Activated naive CD8-positive, alpha-beta T cell treated with anti-CD3 and anti-CD28 coated beads, Interleukin-2, amount 10 ng/mL, durations not matched to agents 7 days and 5 days (primary cell): ENCODE measurements at regions not wholly inside any gene's neighbourhood (a gene's known extent, or its start where the extent isn't known, plus 50 kb on each side); places are given as distances from the start of the nearest gene placed in this dataset.

Experiments
- ATAC-seq: fragments of 150-1000 bp; cut with Tn5 transposase; one replicate; pipeline ENCODE4 v1.10.0; 2021; ENCODE audit warnings: low read depth, moderate library complexity
- POLR2A ChIA-PET: fragments of 350-600 bp; sonication (Branson Sonifier 250); formaldehyde crosslinking; loops from one replicate; lab custom pipeline; 2021; ENCODE audit warnings: antibody characterized with exemption; lab: Charles Lee
- DNase-seq: peaks from one replicate; pipeline ENCODE4 v3.0.0; 2021
- H3K27ac Mint-ChIP-seq: one replicate; pipeline ENCODE4 v1.8.0; 2022; ENCODE audit warnings: mild to moderate bottlenecking, mixed read lengths
- H3K27me3 Mint-ChIP-seq: one replicate; pipeline ENCODE4 v1.8.0; 2022; ENCODE audit warnings: mild to moderate bottlenecking, moderate library complexity, mixed read lengths
- H3K36me3 Mint-ChIP-seq: one replicate; pipeline ENCODE4 v1.8.0; 2021; ENCODE audit warnings: mild to moderate bottlenecking, mixed read lengths
- H3K4me1 Mint-ChIP-seq: one replicate; pipeline ENCODE4 v1.8.0; 2021; ENCODE audit warnings: mixed read lengths
- H3K4me3 Mint-ChIP-seq: one replicate; pipeline ENCODE4 v1.8.0; 2022; ENCODE audit warnings: mild to moderate bottlenecking, moderate library complexity, mixed read lengths
- H3K9me3 Mint-ChIP-seq: one replicate; pipeline ENCODE4 v1.8.0; 2021; ENCODE audit warnings: mixed read lengths

GRCh38 chr5:159469496-159470372, 139.4 kb upstream of the IL12B start:
- Mint-ChIP-seq H3K4me1 (peaks cover 21% of the 10 kb centered on the region), H3K9me3 (peaks cover 11% of the 10 kb centered on the region), H3K27me3 (peaks cover 26% of the 10 kb centered on the region), H3K27ac (no peak overlapping the region), H3K4me3 (peak overlapping the region; percentile 3), H3K36me3 (no peaks in the 10 kb centered on the region)
- POLR2A ChIA-PET = no interaction called here
- DNase-seq (no peak), ATAC-seq (peak; percentile 96)

- POLR2A ChIA-PET = no interaction called here
- H3K27ac Mint-ChIP-seq = no peak overlapping the region
- H3K4me1 Mint-ChIP-seq = peaks cover 16% of the 10 kb centered on the region
- H3K27me3 Mint-ChIP-seq = peaks cover 30% of the 10 kb centered on the region
- peaks cover 21% of the 10 kb centered on the region for H3K9me3 Mint-ChIP-seq
- peaks cover 4% of the 10 kb centered on the region for H3K36me3 Mint-ChIP-seq
- H3K4me3 Mint-ChIP-seq = no peak overlapping the region
- ATAC-seq (no peak), DNase-seq (no peak)
These were observed 141.6 kb upstream of the IL12B start for GRCh38 chr5:159471904-159472303.

GRCh38 chr5:159475026-159475425, 144.7 kb upstream of the IL12B start:
- H3K27me3 Mint-ChIP-seq = peaks cover 26% of the 10 kb centered on the region
- peaks cover 21% of the 10 kb centered on the region for H3K9me3 Mint-ChIP-seq
- POLR2A ChIA-PET = no interaction called here

GRCh38 chr5:159478950-159479349, 148.7 kb upstream of the IL12B start:
- DNase-seq = no peak

More at GRCh38 chr5:159475026-159475425, 144.7 kb upstream of the IL12B start:
- no peak overlapping the region for H3K27ac Mint-ChIP-seq
- H3K4me1 Mint-ChIP-seq = peaks cover 9% of the 10 kb centered on the region
- no peak for ATAC-seq
- no peak for DNase-seq
- peaks cover 4% of the 10 kb centered on the region for H3K36me3 Mint-ChIP-seq
- H3K4me3 Mint-ChIP-seq = no peak overlapping the region

GRCh38 chr5:159480849-159481248, 150.6 kb upstream of the IL12B start:
- Mint-ChIP-seq H3K9me3 (peaks cover 4% of the 10 kb centered on the region), H3K36me3 (peaks cover 1% of the 10 kb centered on the region), H3K4me1 (peaks cover 7% of the 10 kb centered on the region), H3K4me3 (no peak overlapping the region), H3K27me3 (peaks cover 22% of the 10 kb centered on the region), H3K27ac (no peak overlapping the region)
- no peak for DNase-seq
- POLR2A ChIA-PET = no interaction called here
- ATAC-seq = no peak

More at GRCh38 chr5:159478950-159479349, 148.7 kb upstream of the IL12B start:
- peaks cover 7% of the 10 kb centered on the region for H3K4me1 Mint-ChIP-seq
- H3K4me3 Mint-ChIP-seq = no peak overlapping the region
- H3K36me3 Mint-ChIP-seq = peaks cover 4% of the 10 kb centered on the region
- no peak for ATAC-seq
- H3K9me3 Mint-ChIP-seq = peaks cover 15% of the 10 kb centered on the region
- peaks cover 20% of the 10 kb centered on the region for H3K27me3 Mint-ChIP-seq
- H3K27ac Mint-ChIP-seq = no peak overlapping the region
- POLR2A ChIA-PET = interaction anchor here (0.7 kb wide), 1 partner anchor 799 kb away, joined by 4 read pairs; no protein-coding TSS in a partner anchor

GRCh38 chr5:159481751-159482150, 151.5 kb upstream of the IL12B start:
- Mint-ChIP-seq H3K9me3 (no peaks in the 10 kb centered on the region), H3K36me3 (no peaks in the 10 kb centered on the region), H3K27me3 (peaks cover 22% of the 10 kb centered on the region), H3K4me1 (peaks cover 7% of the 10 kb centered on the region), H3K4me3 (no peak overlapping the region), H3K27ac (no peak overlapping the region)
- ATAC-seq = no peak
- no peak for DNase-seq
- POLR2A ChIA-PET = no interaction called here

- DNase-seq (no peak), ATAC-seq (no peak)
- Mint-ChIP-seq H3K9me3 (no peaks in the 10 kb centered on the region), H3K36me3 (no peaks in the 10 kb centered on the region), H3K4me3 (no peak overlapping the region), H3K27ac (no peak overlapping the region), H3K4me1 (no peaks in the 10 kb centered on the region), H3K27me3 (peaks cover 17% of the 10 kb centered on the region)
- POLR2A ChIA-PET = no interaction called here
These were observed 156.5 kb upstream of the IL12B start for GRCh38 chr5:159486836-159487235.

GRCh38 chr5:159488516-159488915, 158.2 kb upstream of the IL12B start:
- H3K4me1 Mint-ChIP-seq = peaks cover 1% of the 10 kb centered on the region
- H3K36me3 Mint-ChIP-seq = no peaks in the 10 kb centered on the region
- POLR2A ChIA-PET = no interaction called here
- H3K27ac Mint-ChIP-seq = no peak overlapping the region
- DNase-seq (no peak), ATAC-seq (no peak)
- H3K4me3 Mint-ChIP-seq = no peak overlapping the region
- peaks cover 15% of the 10 kb centered on the region for H3K27me3 Mint-ChIP-seq
- no peaks in the 10 kb centered on the region for H3K9me3 Mint-ChIP-seq

- POLR2A ChIA-PET = no interaction called here
- no peak for DNase-seq
- H3K27me3 Mint-ChIP-seq = peaks cover 13% of the 10 kb centered on the region
- H3K4me1 Mint-ChIP-seq = peaks cover 1% of the 10 kb centered on the region
- no peak overlapping the region for H3K27ac Mint-ChIP-seq
- no peaks in the 10 kb centered on the region for H3K36me3 Mint-ChIP-seq
- no peaks in the 10 kb centered on the region for H3K9me3 Mint-ChIP-seq
- no peak overlapping the region for H3K4me3 Mint-ChIP-seq
- no peak for ATAC-seq
These were observed 159.5 kb upstream of the IL12B start for GRCh38 chr5:159489779-159490178.

- H3K27me3 Mint-ChIP-seq = peaks cover 17% of the 10 kb centered on the region
- no peak overlapping the region for H3K27ac Mint-ChIP-seq
- no peak overlapping the region for H3K4me3 Mint-ChIP-seq
- POLR2A ChIA-PET = no interaction called here
- peaks cover 1% of the 10 kb centered on the region for H3K4me1 Mint-ChIP-seq
- ATAC-seq (no peak), DNase-seq (no peak)
- no peaks in the 10 kb centered on the region for H3K36me3 Mint-ChIP-seq
- no peaks in the 10 kb centered on the region for H3K9me3 Mint-ChIP-seq
These were observed 160.2 kb upstream of the IL12B start for GRCh38 chr5:159490507-159490906.

- Mint-ChIP-seq H3K9me3 (no peaks in the 10 kb centered on the region), H3K4me1 (peaks cover 1% of the 10 kb centered on the region), H3K4me3 (no peak overlapping the region), H3K27ac (no peak overlapping the region), H3K27me3 (peaks cover 11% of the 10 kb centered on the region), H3K36me3 (no peaks in the 10 kb centered on the region)
- ATAC-seq (no peak), DNase-seq (no peak)
- POLR2A ChIA-PET = no interaction called here
These were observed 163.4 kb upstream of the IL12B start for GRCh38 chr5:159493696-159494095.

GRCh38 chr5:159496773-159497172, 166.5 kb upstream of the IL12B start:
- Mint-ChIP-seq H3K9me3 (no peaks in the 10 kb centered on the region), H3K36me3 (no peaks in the 10 kb centered on the region), H3K27ac (no peak overlapping the region), H3K4me3 (no peak overlapping the region), H3K27me3 (peaks cover 11% of the 10 kb centered on the region), H3K4me1 (peaks cover 1% of the 10 kb centered on the region)
- DNase-seq = no peak
- POLR2A ChIA-PET = no interaction called here
- no peak for ATAC-seq

- H3K27me3 Mint-ChIP-seq = peaks cover 11% of the 10 kb centered on the region
- POLR2A ChIA-PET = no interaction called here
- H3K27ac Mint-ChIP-seq = no peak overlapping the region
- H3K36me3 Mint-ChIP-seq = no peaks in the 10 kb centered on the region
- H3K4me3 Mint-ChIP-seq = no peak overlapping the region
- ATAC-seq (no peak), DNase-seq (no peak)
- H3K9me3 Mint-ChIP-seq = peaks cover 2% of the 10 kb centered on the region
- H3K4me1 Mint-ChIP-seq = peaks cover 1% of the 10 kb centered on the region
These were observed 166.9 kb upstream of the IL12B start for GRCh38 chr5:159497221-159497620.

- peaks cover 4% of the 10 kb centered on the region for H3K9me3 Mint-ChIP-seq
- ATAC-seq (no peak), DNase-seq (no peak)
- no peaks in the 10 kb centered on the region for H3K36me3 Mint-ChIP-seq
- no peaks in the 10 kb centered on the region for H3K4me1 Mint-ChIP-seq
- no peak overlapping the region for H3K27ac Mint-ChIP-seq
- H3K4me3 Mint-ChIP-seq = no peak overlapping the region
- POLR2A ChIA-PET = no interaction called here
- peaks cover 8% of the 10 kb centered on the region for H3K27me3 Mint-ChIP-seq
These were observed 168.3 kb upstream of the IL12B start for GRCh38 chr5:159498630-159499029.
